GM06990 (cell line): ENCODE measurements at regions not wholly inside any gene's neighbourhood (a gene's known extent, or its start where the extent isn't known, plus 50 kb on each side); places are given as distances from the start of the nearest gene placed in this dataset.

Source experiments
- DNase-seq: peaks from one replicate; pipeline ENCODE4 v3.0.0-alpha.2; 2011; ENCODE audit not compliant: insufficient read length; ENCODE audit errors: extremely low read depth
- H3K27me3 ChIP-seq: replicated peaks from 2 replicates; pipeline ENCODE4 v1.6.0; 2011; ENCODE audit warnings: low read length; ENCODE audit not compliant: control insufficient read depth, insufficient read depth
- H3K36me3 ChIP-seq: 2 replicates; pipeline ENCODE4 v1.5.1; 2011; ENCODE audit warnings: low read length; ENCODE audit not compliant: control insufficient read depth, insufficient read depth
- H3K4me3 ChIP-seq: replicated peaks from 2 replicates; pipeline ENCODE4 v1.5.1; 2011; ENCODE audit warnings: low read depth, mild to moderate bottlenecking, control low read depth, low read length
- TF ChIP-seq, protein P1 (sequence below): IDR thresholded peaks from 2 replicates; pipeline ENCODE4 v1.5.1; 2011; ENCODE audit warnings: low read length, control low read depth, mild to moderate bottlenecking, inconsistent platforms; ENCODE audit not compliant: insufficient read depth, poor library complexity, severe bottlenecking

- TF ChIP-seq, protein P1, sequence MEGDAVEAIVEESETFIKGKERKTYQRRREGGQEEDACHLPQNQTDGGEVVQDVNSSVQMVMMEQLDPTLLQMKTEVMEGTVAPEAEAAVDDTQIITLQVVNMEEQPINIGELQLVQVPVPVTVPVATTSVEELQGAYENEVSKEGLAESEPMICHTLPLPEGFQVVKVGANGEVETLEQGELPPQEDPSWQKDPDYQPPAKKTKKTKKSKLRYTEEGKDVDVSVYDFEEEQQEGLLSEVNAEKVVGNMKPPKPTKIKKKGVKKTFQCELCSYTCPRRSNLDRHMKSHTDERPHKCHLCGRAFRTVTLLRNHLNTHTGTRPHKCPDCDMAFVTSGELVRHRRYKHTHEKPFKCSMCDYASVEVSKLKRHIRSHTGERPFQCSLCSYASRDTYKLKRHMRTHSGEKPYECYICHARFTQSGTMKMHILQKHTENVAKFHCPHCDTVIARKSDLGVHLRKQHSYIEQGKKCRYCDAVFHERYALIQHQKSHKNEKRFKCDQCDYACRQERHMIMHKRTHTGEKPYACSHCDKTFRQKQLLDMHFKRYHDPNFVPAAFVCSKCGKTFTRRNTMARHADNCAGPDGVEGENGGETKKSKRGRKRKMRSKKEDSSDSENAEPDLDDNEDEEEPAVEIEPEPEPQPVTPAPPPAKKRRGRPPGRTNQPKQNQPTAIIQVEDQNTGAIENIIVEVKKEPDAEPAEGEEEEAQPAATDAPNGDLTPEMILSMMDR, result no peak
- no peaks in the 10 kb centered on the region for H3K27me3 ChIP-seq
- H3K36me3 ChIP-seq, result no peaks in the 10 kb centered on the region
- no peak for DNase-seq
- no peak overlapping the region for H3K4me3 ChIP-seq
Observed at GRCh38 chr6:27101824-27102223, 145.7 kb upstream of the PRSS16 start.

- no peak for DNase-seq
- H3K36me3 ChIP-seq, result no peaks in the 10 kb centered on the region
- no peaks in the 10 kb centered on the region for H3K27me3 ChIP-seq
- H3K4me3 ChIP-seq, result no peak overlapping the region
- TF ChIP-seq, protein P1, result no peak
Observed at GRCh38 chr6:27106382-27106781, 141.1 kb upstream of the PRSS16 start.

DNA sequence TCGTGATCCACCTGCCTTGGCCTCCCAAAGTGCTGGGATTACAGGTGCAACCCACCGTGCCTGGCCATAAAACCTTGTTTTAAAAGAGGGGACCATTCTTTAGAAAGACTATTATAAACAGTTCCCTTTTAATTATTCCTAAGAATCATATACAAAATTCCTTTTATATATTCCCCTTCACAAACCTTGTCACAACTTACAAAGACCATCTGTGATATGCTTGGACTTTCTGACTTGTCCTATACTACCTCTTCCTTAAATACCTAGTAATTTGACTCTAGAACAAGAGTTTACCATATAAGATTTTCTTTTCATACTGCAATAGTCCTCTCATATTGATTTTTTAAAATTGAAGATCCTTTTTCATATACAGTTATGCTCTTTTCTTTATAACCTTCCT is 135.8 kb upstream of the PRSS16 start:
- no peaks in the 10 kb centered on the region for H3K36me3 ChIP-seq
- TF ChIP-seq, protein P1, result no peak
- no peak overlapping the region for H3K4me3 ChIP-seq
- no peaks in the 10 kb centered on the region for H3K27me3 ChIP-seq
- no peak for DNase-seq

DNA sequence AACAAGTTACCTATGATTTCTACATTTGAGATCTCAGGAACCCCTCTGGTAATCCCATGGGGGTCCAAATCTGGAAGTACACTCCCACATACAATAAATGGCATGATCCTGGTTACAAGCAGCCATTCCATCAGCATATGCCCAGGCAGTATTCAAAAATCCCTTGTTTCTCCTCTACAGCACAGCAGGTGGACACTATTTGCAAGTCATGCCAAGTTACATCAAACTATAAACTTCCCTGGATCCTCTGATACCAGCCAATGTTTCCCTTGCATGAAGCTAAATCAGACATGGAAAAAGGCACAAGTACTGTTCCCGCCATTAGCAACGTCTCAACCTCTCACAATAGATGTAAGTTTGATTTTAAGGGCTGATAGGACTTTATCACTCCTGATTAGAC is 134.5 kb upstream of the PRSS16 start:
- no peak for DNase-seq
- no peak overlapping the region for H3K4me3 ChIP-seq
- H3K36me3 ChIP-seq, result no peaks in the 10 kb centered on the region
- TF ChIP-seq, protein P1, result no peak
- no peaks in the 10 kb centered on the region for H3K27me3 ChIP-seq

GRCh38 chr6:27119329-27119728 is 128.2 kb upstream of the PRSS16 start:
- H3K36me3 ChIP-seq, result no peaks in the 10 kb centered on the region; the same call in 1 of the 2 replicates
- no peak for DNase-seq
- TF ChIP-seq, protein P1, result no peak
- no peaks in the 10 kb centered on the region for H3K27me3 ChIP-seq
- H3K4me3 ChIP-seq, result no peak overlapping the region

GRCh38 chr6:27119761-27120160 is 127.7 kb upstream of the PRSS16 start:
- no peak for DNase-seq
- H3K27me3 ChIP-seq, result no peaks in the 10 kb centered on the region
- no peak overlapping the region for H3K4me3 ChIP-seq
- TF ChIP-seq, protein P1, result no peak
- no peaks in the 10 kb centered on the region; the same call in 1 of the 2 replicates for H3K36me3 ChIP-seq
